Ishikawa (cell line): ENCODE measurements at regions not wholly inside any gene's neighbourhood (a gene's known extent, or its start where the extent isn't known, plus 50 kb on each side); places are given as distances from the start of the nearest gene placed in this dataset.

Experiments
- CEBPB ChIP-seq: IDR thresholded peaks from 2 replicates; pipeline ENCODE4 v1.6.1; 2012
- CREB1 ChIP-seq: IDR thresholded peaks from 2 replicates; pipeline ENCODE4 v1.6.1; 2012; ENCODE audit warnings: low read depth
- EGR1 ChIP-seq: IDR thresholded peaks from 2 replicates; pipeline ENCODE4 v1.6.1; 2012
- EP300 ChIP-seq: IDR thresholded peaks from 2 replicates; pipeline ENCODE4 v1.6.1; 2012; ENCODE audit warnings: borderline replicate concordance
- FOXM1 ChIP-seq: IDR thresholded peaks from 2 replicates; pipeline ENCODE4 v1.6.1; 2012; ENCODE audit warnings: low read depth, borderline replicate concordance
- NFIC ChIP-seq: IDR thresholded peaks from 2 replicates; pipeline ENCODE4 v1.6.1; 2012
- RAD21 ChIP-seq: IDR thresholded peaks from 2 replicates; pipeline ENCODE4 v1.6.1; 2012; ENCODE audit warnings: low read depth
- TAF1 ChIP-seq: IDR thresholded peaks from 2 replicates; pipeline ENCODE4 v1.6.1; 2012; ENCODE audit warnings: low read depth, mild to moderate bottlenecking
- TCF12 ChIP-seq: IDR thresholded peaks from 2 replicates; pipeline ENCODE4 v1.6.1; 2012; ENCODE audit warnings: low read depth
- TEAD4 ChIP-seq: IDR thresholded peaks from 2 replicates; pipeline ENCODE4 v1.6.1; 2012
- YY1 ChIP-seq: IDR thresholded peaks from 2 replicates; pipeline ENCODE4 v1.6.1; 2012; ENCODE audit warnings: low read depth
- ZBTB7A ChIP-seq: IDR thresholded peaks from 2 replicates; pipeline ENCODE4 v1.6.1; 2012; ENCODE audit warnings: low read depth
- TF ChIP-seq, protein P1 (sequence below): IDR thresholded peaks from 2 replicates; pipeline ENCODE4 v1.6.1; 2012; ENCODE audit warnings: low read depth, mild to moderate bottlenecking
- TF ChIP-seq, protein P2 (sequence below): IDR thresholded peaks from 2 replicates; pipeline ENCODE4 v1.6.1; 2012
- TF ChIP-seq, protein P3 (sequence below): IDR thresholded peaks from 2 replicates; pipeline ENCODE4 v1.6.1; 2012

DNA sequence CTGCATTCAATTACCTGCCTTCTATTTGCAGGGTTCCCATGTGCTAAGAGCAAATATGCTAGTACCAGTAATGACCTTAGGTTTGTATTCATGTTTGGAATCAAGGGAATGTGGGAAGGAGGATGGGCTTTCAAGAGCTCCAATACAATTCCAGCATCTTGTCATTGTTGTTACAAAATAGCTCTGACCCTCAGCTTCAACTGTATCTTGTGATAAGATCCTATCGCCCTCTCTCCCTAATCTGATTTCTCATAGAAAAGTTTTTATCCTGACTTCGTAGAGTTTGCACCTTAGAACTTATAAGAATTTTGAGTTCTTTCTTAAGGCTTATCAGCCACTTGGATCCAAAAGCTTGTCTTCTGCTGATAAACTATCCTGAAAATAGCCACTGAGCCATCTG, 749.5 kb upstream of the ACVR2A start:
- TF ChIP-seq ZBTB7A (no peak), RAD21 (no peak), NFIC (no peak), YY1 (no peak), TAF1 (no peak), EP300 (no peak), CREB1 (no peak), FOXM1 (no peak)
- TF ChIP-seq, protein P1, sequence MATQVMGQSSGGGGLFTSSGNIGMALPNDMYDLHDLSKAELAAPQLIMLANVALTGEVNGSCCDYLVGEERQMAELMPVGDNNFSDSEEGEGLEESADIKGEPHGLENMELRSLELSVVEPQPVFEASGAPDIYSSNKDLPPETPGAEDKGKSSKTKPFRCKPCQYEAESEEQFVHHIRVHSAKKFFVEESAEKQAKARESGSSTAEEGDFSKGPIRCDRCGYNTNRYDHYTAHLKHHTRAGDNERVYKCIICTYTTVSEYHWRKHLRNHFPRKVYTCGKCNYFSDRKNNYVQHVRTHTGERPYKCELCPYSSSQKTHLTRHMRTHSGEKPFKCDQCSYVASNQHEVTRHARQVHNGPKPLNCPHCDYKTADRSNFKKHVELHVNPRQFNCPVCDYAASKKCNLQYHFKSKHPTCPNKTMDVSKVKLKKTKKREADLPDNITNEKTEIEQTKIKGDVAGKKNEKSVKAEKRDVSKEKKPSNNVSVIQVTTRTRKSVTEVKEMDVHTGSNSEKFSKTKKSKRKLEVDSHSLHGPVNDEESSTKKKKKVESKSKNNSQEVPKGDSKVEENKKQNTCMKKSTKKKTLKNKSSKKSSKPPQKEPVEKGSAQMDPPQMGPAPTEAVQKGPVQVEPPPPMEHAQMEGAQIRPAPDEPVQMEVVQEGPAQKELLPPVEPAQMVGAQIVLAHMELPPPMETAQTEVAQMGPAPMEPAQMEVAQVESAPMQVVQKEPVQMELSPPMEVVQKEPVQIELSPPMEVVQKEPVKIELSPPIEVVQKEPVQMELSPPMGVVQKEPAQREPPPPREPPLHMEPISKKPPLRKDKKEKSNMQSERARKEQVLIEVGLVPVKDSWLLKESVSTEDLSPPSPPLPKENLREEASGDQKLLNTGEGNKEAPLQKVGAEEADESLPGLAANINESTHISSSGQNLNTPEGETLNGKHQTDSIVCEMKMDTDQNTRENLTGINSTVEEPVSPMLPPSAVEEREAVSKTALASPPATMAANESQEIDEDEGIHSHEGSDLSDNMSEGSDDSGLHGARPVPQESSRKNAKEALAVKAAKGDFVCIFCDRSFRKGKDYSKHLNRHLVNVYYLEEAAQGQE: no peak
- TF ChIP-seq, protein P2, sequence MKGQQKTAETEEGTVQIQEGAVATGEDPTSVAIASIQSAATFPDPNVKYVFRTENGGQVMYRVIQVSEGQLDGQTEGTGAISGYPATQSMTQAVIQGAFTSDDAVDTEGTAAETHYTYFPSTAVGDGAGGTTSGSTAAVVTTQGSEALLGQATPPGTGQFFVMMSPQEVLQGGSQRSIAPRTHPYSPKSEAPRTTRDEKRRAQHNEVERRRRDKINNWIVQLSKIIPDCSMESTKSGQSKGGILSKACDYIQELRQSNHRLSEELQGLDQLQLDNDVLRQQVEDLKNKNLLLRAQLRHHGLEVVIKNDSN: no peak
- TF ChIP-seq, protein P3, sequence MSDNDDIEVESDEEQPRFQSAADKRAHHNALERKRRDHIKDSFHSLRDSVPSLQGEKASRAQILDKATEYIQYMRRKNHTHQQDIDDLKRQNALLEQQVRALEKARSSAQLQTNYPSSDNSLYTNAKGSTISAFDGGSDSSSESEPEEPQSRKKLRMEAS: no peak

DNA sequence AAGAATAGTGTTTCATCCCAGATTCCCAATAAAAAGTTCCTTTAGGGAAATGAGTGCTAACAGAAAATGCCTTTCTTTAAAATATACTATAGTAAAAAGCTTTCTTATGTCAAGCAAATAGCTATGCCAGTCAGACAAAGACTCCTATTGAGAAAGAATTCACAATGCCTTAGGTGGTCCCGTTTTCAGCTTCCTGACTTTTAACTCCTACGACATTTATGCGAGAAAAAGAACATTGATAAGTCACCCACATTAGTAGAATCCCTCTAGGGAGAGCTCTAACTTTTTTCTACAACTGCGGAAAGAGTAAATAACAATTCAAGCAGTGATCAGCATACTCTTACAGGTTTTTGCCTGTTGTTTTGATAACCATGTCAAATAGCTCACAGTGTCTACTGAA, 750.8 kb upstream of the ACVR2A start:
- TF ChIP-seq TEAD4 (no peak), NFIC (no peak), TCF12 (no peak), CREB1 (no peak), ZBTB7A (no peak), YY1 (no peak), RAD21 (no peak), FOXM1 (no peak), EP300 (no peak)
- TF ChIP-seq, protein P3: no peak
- TF ChIP-seq, protein P1: no peak

DNA sequence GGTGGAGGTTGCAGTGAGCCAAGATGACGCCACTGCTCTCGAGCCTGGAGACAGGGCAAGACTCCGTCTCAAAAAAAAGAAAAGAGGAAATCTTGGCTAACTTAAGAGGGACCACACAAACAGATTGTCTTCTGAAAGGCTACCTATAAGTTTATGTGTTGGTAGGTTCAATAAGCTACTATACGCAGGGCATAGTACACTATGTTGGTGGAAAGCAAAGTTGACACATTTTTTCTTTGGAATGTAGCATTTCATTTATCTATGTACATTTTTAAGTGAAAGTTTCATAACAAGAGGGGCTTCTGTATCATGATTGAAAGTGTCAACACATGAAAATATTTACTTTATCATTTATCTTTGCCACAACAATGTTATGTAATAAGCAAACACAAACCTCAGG, 752.6 kb upstream of the ACVR2A start:
- TF ChIP-seq TEAD4 (no peak), YY1 (no peak), FOXM1 (no peak), CEBPB (no peak), TCF12 (no peak), NFIC (no peak), ZBTB7A (no peak), EGR1 (no peak), TAF1 (no peak), RAD21 (no peak), EP300 (no peak), CREB1 (no peak)
- TF ChIP-seq, protein P1: no peak
- TF ChIP-seq, protein P2: no peak
- TF ChIP-seq, protein P3: no peak

DNA sequence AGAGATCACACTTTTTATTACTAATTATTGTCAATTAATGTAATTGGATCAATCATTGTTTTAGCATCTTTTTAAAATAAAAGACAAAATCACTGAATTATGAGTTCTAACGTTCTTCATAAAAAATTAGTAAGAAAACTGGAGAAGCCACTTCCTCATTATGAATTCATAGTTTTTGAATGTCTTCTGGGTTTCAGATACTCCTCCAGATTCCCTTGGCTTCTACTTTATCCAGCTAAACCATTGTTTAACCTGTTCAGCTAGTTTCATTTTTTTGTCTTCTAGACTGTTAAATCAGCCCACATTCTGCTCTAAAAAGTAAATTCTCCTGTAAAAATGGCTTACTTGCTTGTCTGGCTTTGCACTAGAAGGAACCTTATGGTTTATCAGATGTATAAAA, 753.4 kb upstream of the ACVR2A start:
- TF ChIP-seq CREB1 (no peak), RAD21 (no peak), ZBTB7A (no peak), TAF1 (no peak), CEBPB (no peak), NFIC (no peak), TCF12 (no peak), EGR1 (no peak), EP300 (no peak), YY1 (no peak), FOXM1 (no peak), TEAD4 (no peak)
- TF ChIP-seq, protein P3: no peak
- TF ChIP-seq, protein P2: no peak
- TF ChIP-seq, protein P1: no peak
